AG04450 (cell line): ENCODE measurements at regions not wholly inside any gene's neighbourhood (a gene's known extent, or its start where the extent isn't known, plus 50 kb on each side); places are given as distances from the start of the nearest gene placed in this dataset.

Experiments used
- CTCF ChIA-PET: fragments of 300-600, 350-600 bp; formaldehyde crosslinking; extraction: SDS; loops from one replicate; lab custom pipeline; 2022; ENCODE audit warnings: antibody characterized with exemption, inconsistent platforms; lab: Charles Lee
- POLR2A ChIA-PET: fragments of 350-600 bp; formaldehyde crosslinking; extraction: SDS; loops from one replicate; lab custom pipeline; 2021; ENCODE audit warnings: antibody characterized with exemption, inconsistent platforms; lab: Yijun Ruan, JAX
- DNase-seq: peaks from one replicate; pipeline ENCODE4 v3.0.0-alpha.2; 2011; ENCODE audit warnings: low read depth, low spot score
- H3K27ac ChIP-seq: one replicate; pipeline ENCODE4 v1.5.1; 2012; ENCODE audit warnings: low read depth, low read length, control low read depth
- H3K27me3 ChIP-seq: one replicate; pipeline ENCODE4 v1.6.0; 2012; ENCODE audit warnings: low read length; ENCODE audit not compliant: control insufficient read depth, insufficient read depth
- H3K4me3 ChIP-seq: 2 replicates; pipeline ENCODE4 v1.5.1; 2011; ENCODE audit warnings: mild to moderate bottlenecking, low read depth, low read length, control low read depth
- H3K9me3 ChIP-seq: 2 replicates; pipeline ENCODE4 v1.5.1; 2012; ENCODE audit warnings: low read length; ENCODE audit not compliant: control insufficient read depth, insufficient read depth
- CTCF ChIP-seq: IDR thresholded peaks from 2 replicates; pipeline ENCODE4 v1.5.1; 2011; ENCODE audit warnings: low read depth, low read length, control low read depth, inconsistent platforms

- Histone ChIP-seq H3K4me3 (no peak overlapping the region), H3K9me3 (no peaks in the 10 kb centered on the region), H3K27me3 (no peaks in the 10 kb centered on the region), H3K27ac (no peak overlapping the region)
- ChIA-PET POLR2A (no interaction called here), CTCF (interaction anchor here (0.7 to 6.3 kb wide), 4 partner anchors 14 to 326 kb away, joined by 3 to 37 read pairs (median 5); no protein-coding TSS in a partner anchor)
- no peak for TF ChIP-seq CTCF
- DNase-seq: no peak
These were observed 51.3 kb upstream of the DST start for GRCh38 chr6:56694002-56694401.

- Histone ChIP-seq H3K27ac (peak overlapping the region; percentile 93), H3K4me3 (peak overlapping the region; percentile 29; the same call in 1 of the 2 replicates), H3K9me3 (no peaks in the 10 kb centered on the region), H3K27me3 (no peaks in the 10 kb centered on the region)
- ChIA-PET CTCF (interaction anchor here (1.0 to 6.3 kb wide), 4 partner anchors 15 to 210 kb away, joined by 3 to 37 read pairs (median 5); no protein-coding TSS in a partner anchor), POLR2A (interaction anchor here (0.9 to 1.9 kb wide), 4 partner anchors 23 to 74 kb away, joined by 3 to 5 read pairs (median 4); partner anchors contain the start of gene DST)
- DNase-seq: no peak
- no peak for TF ChIP-seq CTCF
These were observed 50.5 kb upstream of the DST start for GRCh38 chr6:56693246-56693607.

GRCh38 chr6:56692523-56693245 lies 50.0 kb upstream of the DST start:
- no peak for TF ChIP-seq CTCF
- no peak for DNase-seq
- Histone ChIP-seq H3K27me3 (no peaks in the 10 kb centered on the region), H3K27ac (peak overlapping the region; percentile 93), H3K9me3 (no peaks in the 10 kb centered on the region), H3K4me3 (peak overlapping the region; percentile 53)
- ChIA-PET POLR2A (interaction anchor here (0.9 to 1.9 kb wide), 4 partner anchors 23 to 73 kb away, joined by 3 to 5 read pairs (median 4); partner anchors contain the start of gene DST), CTCF (interaction anchor here (1.0 to 6.3 kb wide), 3 partner anchors 56 to 210 kb away, joined by 4 to 37 read pairs (median 6); no protein-coding TSS in a partner anchor)
